ENCODE measurements at regions not wholly inside any gene's neighbourhood (a gene's known extent, or its start where the extent isn't known, plus 50 kb on each side); places are given as distances from the start of the nearest gene placed in this dataset. TPM values are rescaled to one million over a fixed set of nuclear protein-coding genes. Genes with fewer than 3 reads are reported as not detected.
"Not testable (repeated sequence)": the region's sequence is repeated elsewhere in the genome, so short reads cannot be mapped to it uniquely, and the experiment has no call there.

- not testable (repeated sequence) for H3K4me3 ChIP-seq (ENCODE audit: low read length in 3 of 3); H3K36me3 ChIP-seq (ENCODE audit: control insufficient read depth in 3 of 3, insufficient read depth in 3 of 3, low read length in 3 of 3); H3K9ac ChIP-seq (ENCODE audit: low read depth in 1 of 3, low read length in 3 of 3); H3K27ac ChIP-seq (ENCODE audit: low read depth, low read length); H3K9me3 ChIP-seq (ENCODE audit: control insufficient read depth in 3 of 3, low read length in 3 of 3); H3K27me3 ChIP-seq (ENCODE audit: control insufficient read depth in 3 of 3, insufficient read depth in 3 of 3, low read length in 3 of 3); H3K4me1 ChIP-seq (ENCODE audit: control insufficient read depth in 3 of 3, insufficient read depth in 3 of 3, low read length in 3 of 3)
Observed at GRCh38 chr4:177259466-177259865, 50.2 kb upstream of the NEIL3 start.

Small RNAs in the stretch of these regions (small RNA-seq; reads per million reads assigned to genes)
- not detected for gene RN7SKP136
